COLO668 (cell line): ENCODE measurements at regions not wholly inside any gene's neighbourhood (a gene's known extent, or its start where the extent isn't known, plus 50 kb on each side); places are given as distances from the start of the nearest gene placed in this dataset.

ENCODE experiments used
- DNase-seq: peaks from one replicate; lab custom pipeline; 2025; ENCODE audit not compliant: unreplicated experiment; lab: John Stamatoyannopoulos, UW

DNA sequence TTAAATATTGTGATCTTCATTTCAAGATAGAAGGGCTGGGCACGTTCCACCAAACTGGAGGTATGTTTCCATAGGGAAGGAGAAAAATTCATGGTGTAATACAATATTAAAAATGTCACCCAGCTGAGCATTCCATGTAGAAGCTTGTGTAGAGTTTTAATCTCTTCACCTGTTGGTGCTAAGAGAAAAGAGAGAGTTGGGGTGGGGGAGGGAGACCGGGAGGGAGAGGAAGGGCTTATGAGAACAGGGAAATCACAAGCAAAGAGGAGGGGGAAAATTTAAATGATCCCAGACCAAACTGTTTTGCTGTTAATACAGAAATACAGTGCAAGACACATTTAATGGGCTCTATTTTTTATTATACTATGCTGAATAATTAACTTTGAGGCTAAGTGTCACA, 345.8 kb downstream of the ZNF536 start:
- DNase-seq = no peak

DNA sequence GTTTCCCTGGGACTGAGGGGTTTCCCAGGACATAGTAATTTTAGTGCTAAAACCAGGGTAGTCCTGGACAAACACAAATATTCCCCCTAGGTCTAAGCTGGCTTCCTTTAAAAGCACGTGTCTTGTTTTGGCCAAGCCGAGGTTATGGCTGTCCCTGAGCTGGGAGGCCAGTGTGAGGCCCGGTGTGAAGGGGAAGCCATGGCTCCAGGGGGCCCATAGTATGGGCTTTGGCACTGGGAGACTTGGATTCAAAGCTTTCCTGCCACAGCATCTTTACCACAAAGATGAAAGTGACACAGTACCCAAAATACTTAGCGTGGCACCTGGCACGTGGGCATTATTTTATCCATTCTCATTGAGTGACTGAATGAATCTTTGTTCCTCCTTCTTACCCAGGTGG, 345.2 kb downstream of the ZNF536 start:
- DNase-seq = no peak

DNA sequence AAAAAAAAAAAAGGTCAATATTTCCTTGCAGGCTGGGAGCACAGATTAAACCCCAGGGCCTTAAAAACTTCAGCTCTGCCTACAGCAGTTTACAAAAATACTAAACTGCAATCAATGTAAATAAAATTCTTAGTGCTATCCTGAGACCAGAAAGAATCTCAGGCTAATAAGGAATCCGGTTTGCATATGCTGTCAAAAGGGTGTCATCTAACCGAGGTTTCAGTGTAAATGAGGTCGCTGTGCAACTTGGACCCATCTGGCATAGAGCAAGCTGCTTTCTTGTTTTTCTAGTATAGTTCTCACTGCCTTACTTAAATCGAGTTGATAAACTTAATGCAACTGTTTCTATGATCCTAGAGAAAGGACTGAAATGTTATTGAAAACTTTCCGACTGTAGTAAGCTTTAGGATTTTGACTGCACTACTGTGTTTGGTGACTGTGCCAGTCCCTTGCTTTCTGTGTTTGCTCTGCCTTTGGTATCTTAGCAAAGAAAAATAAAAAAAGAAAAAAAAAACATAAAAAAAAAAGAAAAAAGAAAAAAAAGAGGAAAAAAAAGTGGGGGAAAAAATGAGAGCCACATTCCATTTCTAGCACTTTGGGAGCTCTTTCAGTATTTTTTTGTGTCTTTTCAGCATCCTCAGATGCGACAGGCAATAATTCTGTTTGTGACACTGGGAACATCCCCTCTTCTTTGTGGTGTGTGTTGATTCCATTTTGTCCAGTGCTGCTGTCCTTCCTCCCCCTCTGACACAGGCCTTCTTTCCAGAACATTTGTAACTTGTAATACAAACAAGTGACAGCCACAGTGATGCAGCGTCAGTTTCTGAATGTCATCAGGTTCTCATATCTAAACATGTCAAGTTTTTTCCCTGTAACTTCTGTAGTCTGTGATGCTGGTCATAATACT, 340.5 kb downstream of the ZNF536 start:
- no peak for DNase-seq

DNA sequence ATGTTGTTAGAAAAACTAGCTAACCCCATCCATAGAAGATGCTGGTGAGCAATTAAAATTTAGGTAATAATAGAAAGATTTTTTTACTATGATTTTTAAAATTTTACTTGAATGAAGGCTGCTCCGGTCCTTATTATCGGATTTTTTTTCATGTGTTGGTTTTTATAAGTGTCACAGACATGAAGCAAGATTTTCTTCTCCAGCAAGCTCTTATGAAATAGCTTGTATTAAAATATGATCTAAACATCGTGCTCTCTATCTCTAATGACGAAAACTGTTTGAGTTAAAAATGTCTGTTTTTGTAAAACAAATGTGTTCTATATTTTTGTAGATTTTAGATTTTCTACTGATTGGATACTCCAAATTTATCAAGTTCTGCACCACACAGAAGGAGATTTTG, 339.6 kb downstream of the ZNF536 start:
- no peak for DNase-seq

DNA sequence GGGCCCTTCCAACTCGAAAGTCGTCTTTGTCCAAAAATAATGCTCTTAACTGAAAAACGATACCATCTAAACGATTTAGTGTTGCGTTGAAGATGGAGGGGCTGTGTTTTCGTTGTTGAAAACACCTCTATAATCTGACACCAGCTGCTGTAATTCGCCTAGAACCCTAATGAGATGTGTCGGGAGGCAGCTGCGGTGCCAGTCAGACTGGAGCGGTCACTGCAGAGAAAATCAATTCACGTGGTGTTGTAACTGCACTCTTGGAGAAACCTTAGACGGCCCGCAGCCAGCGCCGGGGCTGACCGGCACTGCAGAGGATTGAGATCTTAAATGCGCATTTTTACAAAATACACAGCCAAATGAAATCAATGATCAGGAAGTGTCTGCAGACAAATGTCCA, 339.1 kb downstream of the ZNF536 start:
- no peak for DNase-seq

DNA sequence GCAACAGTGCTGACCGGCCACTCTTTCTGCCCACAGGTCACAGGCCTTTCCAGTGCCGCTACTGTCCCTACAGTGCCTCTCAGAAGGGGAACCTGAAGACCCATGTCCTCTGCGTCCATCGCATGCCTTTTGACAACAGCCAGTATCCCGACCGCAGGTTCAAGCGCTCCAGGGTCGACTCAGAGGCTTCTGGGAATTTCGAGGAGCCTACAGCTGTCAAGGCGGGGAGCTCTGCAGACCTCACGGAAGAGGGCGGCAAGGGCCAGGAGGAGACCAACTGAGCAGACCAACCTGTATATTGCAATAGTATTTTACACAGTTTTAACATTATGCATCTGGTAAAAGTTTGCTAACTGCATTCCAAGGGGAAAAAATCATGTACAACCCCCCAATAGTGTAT, 338.5 kb downstream of the ZNF536 start:
- DNase-seq = no peak

DNA sequence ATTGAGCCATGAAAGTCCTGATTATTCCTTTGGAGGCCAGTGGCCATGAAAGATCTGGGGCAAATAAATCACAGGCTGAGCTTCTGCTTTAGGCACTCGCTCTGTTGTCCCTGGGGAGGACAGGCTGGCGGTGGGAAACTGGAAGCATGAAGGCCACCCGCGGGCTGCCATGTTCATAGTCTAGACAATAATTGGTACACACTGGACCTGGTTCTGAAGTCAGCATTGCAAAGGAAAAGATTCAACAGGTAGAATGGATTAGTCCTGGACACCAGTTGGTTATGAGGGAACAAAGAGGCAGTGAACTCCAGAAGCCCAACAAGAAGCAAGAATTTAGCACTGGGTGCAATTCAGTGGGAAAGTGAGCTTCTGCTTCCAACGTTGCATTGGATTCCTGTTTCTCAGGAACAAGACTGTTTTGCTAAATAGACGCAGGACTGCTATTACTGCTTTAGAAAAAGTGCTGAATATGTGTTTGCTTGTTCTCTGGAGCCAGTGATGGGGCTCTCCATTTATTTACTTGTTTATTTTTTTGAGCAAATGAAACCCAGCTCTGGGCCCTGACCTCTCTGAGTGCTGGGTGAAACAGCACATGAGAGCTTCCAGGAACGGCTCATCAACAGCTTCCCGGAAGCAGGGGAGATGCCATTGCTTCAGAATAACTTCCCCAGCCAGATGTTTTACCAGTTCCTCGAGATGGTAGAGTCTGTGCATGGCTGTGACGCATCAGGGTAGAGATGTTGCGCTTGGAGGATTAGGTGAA, 336.4 kb downstream of the ZNF536 start:
- no peak for DNase-seq

DNA sequence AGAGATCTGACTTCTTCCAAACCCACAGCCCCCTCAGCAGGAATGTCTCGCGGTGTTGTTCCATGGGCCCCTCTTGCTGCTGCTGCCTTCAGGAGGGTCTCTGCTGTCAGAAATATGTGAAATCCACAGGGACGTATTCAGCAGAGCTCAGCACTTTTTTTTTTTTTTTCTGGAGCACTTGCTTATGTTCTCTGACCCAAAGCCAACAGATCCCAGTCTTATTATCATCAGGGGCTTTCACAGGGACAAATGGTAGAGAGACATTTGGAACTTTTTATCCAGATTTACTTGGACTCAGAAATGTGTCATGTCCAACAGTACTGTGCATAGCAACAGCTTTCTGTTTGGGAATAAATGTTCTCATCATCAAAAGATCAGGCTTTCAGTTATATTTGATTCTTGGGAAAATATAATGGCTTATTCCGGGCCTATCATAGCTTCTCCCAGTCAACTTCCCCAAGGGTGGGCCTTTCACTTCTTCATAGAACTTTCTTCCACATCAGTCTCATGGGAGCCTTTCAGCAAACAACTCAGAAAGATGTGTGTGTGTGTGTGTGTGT, 332.7 kb downstream of the ZNF536 start:
- no peak for DNase-seq

DNA sequence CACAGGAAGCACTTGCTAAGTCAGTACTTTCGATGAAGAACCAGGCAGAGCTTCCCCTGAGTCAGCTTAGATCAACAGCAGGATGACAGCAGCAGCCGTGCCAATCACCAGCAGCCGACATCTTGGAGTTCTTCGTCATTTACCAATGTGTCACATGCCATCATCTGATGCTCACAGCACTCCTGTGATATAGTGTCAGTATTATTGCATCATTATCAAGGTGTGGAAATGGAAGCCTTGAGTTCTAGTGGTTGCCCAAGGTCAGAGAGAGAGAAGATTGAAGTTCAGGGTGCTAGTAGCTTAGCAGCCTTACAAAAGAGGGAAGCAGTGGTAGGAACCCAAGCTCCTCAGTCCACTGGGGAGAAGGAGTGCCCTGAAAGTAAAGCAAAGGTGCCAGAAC, 331.5 kb downstream of the ZNF536 start:
- DNase-seq = no peak

DNA sequence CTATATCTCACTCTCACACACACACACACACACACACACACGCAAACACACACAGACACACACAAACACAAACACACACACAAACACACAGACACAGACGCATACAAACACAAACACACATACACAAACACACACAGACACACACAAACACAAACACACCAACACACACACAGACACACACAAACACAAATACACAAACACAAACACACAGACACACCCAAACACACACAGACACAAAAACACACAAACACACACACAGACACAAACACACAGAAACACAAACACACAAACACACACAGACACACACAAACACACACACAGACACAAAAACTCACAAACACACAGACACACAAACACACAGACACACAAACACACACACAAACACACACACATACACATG, 329.0 kb downstream of the ZNF536 start:
- DNase-seq = no peak

DNA sequence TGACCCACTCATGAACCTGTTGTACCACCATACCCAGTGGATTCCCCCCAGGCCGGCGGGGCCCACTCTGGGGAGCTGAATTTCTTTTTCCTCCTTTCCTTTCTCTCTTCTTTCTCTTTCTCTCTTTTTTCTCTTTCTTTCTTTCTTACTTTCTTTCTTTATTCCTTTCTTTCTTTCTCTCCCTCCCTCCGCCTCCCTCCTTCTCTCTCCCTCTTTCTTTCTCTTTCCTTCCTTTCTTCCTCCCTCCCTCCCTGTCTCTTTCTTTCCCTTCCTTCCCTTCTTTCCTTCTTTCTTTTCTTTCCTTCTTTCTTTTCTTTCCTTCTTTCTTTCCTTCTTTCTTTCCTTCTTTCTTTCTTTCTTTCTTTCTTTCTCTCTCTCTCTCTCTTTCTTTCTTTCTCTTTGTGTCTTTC, 327.7 kb downstream of the ZNF536 start:
- DNase-seq = no peak

DNA sequence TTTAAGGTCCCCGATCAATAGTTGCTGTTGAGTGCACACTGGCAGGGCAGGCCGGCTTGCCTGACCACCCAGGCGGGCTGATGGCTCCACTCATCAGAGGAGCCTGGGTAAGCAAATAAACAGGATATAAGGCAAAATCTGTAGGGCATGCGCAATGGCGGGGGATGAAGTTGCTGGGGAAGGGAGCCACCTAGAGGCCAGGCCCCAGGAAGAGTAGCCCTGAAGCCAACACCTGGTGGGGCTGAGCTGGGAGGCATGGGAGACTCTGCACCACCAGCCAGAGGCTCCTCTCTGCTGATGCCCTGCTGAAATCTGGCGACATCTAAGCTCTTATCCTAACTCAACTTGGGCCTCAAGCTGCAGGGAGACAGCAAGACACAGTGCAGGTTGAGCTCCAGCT, 324.3 kb downstream of the ZNF536 start:
- peak; percentile 5 for DNase-seq

DNA sequence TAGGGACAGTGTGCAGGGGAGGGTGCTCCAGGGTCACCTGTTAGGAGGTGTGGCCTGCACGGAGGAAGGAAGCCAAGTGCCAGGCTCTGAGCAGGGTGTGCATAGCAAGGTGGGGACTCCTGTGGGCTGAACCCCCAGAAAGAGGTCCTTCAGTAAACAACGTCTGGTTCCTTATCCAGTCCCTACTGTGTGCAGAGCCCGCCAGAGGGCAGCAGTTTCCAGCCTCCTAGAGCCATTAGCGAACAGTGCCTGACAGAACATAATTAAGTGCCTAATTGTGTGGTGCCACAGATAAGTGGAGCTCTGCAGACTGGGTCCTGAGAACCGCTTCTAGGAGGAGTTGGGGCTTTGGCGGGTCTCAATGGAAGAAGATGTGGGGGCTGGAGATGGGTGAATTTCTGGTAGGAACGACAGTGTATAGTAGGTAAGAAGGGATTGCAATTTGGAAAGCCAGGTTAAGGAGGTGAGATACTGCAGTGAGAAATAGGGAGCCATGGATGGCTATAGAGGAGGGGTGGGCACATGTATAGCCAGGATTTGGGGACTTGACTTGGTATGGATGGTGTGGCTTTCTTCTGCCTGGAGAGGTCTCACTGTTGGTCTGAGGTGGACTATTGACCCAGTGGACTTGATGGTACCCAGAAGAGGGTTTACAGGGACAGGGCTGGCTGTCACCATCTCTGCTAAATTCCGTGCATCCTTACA, 323.1 kb downstream of the ZNF536 start:
- DNase-seq = no peak

DNA sequence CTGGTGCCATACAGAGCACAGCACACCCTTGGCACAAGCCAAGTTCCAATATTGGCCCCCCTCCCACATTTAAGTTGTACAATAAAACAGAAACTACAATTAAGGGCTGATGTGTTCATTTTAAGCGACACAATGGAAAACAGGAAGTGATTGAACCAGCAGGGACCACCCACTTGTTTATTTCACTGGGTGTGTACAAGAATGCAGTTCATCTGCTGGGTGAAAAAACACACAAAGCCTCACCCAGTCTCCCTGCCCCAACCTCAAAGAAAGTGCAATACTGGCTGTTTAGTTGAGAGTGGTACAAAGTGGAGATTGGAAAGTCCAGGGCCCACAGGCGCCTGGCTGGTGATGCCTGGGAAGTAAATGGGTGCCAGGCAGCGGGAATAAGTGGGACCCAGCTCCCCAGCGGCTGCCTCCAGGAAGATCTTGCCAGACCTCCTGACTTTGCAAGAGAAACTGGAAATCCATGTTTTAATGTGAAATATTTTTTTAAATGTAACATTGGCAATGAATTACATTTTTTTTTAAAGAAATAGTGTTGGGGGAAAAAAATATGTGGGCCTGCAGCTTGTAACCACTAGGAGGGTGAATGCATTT, 322.1 kb downstream of the ZNF536 start:
- no peak for DNase-seq

DNA sequence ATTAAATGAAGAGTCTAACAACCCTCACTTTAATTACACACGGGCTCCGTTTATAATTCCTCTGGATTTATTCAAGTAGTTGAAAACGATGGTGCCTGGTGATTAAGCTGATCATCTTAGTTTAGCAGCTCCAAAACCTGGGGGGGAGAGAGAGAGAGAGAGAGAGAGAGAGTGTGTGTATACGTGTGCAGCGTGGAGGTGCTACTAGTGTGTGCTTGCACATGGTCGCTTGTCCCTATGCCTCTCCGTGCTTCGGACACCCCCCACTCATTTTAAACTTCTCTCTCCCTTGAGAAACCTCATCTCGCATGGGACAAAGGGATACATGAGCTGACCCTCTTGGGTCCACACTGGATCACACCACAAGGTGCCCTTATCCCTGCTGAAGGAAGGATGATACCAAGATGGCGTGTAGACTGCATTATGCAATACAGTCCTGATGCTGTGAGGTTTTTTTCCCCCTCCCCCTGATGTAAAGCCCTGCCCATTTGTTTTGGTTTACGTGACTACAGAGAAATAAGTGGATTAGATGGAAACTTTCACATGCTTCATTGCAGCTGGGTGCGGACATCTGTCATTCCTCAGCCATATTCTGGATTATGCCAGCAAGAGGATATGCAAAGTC, 320.8 kb downstream of the ZNF536 start:
- DNase-seq = no peak

DNA sequence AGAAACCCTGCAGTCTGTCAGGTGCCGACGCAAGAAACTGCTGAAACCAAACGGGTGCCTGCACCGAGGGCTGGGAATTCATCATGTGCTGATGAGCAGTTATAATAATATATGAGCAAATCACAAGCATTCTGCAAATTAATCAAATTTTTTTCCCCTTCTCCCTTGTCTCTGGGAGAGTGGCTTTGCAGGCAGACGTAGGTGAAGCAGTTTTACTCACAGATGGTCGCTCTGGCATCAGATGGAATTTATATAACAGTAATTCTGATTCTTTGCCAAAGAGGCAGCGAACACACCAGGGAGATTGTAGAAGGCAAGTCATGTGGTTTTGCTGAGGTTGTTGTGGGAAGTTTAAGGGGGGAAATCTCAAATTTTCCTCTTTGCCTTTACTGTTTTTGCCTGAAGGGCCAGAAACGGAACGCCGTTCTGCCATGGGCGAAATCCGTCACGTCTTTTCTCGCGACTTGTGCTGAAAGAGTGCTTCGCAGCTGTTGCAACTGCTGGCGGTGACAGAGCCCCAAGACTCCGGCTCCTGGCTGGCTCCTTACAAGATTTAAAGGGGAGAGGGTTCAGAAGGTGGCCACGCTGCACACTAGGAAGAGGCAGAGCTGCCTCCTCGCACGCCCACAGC, 320.1 kb downstream of the ZNF536 start:
- DNase-seq = no peak

DNA sequence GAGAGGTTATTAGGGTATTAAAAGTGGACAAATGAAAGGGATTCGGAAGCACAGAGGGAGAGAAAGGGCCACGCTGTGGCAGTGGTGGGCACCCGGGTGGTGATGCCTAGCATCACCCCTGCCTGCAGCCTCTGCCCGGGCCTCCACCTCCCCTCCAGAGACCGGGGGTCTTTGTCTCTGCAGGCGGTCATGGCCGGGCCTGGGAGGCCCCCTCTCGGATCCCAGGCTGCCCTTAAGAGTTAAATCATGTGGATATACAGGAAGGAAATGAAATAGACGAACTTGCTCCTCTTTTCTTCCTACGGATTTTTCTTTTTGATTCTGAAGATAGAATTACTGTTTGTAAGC, 319.6 kb downstream of the ZNF536 start:
- DNase-seq = no peak

DNA sequence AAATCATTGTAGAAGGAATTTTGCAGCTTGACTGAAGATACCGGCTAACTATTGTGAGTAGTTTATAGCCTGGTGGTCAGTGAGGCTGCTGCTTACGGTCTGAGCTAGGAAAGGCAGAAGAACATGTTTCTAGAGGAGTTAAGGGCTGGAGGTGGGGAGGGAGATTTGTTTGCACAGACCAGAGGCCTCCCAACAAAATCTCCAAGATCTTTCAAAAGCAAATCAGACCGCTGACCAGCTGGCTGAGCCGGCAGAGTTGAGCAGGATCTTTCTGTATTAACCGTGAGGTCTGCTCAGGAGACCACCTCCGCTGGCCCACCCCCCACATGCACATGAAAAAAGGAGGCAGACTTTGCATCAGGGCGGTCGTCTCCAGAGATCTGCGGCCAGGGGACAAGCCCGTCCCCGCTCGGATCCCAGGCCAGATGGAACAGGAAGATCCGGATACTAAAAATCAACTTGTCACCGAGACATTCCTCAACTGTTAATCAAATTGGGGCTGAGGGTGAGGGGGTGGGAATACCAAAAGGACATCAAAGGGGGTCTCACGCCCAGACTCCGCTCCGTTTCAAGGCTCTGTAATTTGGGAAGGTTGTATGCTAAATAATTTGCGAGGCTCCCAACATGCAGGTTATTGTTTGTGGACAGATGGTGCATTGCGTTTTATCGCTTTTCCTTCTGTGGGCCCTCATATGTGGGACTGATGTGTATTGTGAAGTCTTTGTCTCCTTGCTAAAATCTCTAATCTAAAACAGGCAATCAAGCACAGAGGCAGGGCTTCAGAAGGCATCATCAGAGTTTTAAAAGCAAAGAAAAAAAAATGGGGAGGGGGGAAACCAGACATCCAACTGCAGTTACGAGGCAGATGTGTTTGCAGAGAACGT, 319.0 kb downstream of the ZNF536 start:
- DNase-seq = no peak

DNA sequence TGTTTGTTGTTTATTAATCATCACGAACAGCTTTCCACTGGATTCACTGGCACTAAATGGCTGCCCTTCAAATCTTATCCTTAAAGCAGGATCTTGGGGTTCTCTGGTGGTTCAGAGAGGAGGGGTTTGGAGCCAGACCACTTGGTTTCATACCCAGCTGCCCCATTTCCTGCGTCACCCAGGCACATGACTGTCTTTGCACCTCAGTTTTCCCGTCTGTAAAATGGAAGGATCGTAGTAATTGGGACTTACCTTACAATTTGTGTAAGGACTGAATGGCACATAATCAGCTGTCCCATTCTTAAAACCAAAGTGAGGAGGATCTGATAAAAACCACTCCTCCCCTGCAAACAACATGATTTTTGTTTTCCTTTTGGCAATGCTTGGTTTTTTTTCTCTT, 318.3 kb downstream of the ZNF536 start:
- DNase-seq = no peak
